HG02938 (cell line): ENCODE measurements at regions not wholly inside any gene's neighbourhood (a gene's known extent, or its start where the extent isn't known, plus 50 kb on each side); places are given as distances from the start of the nearest gene placed in this dataset.
"Not testable (repeated sequence)": the region's sequence is repeated elsewhere in the genome, so short reads cannot be mapped to it uniquely, and the experiment has no call there.

ENCODE experiments used
- ATAC-seq: cut with Tn5 transposase; IDR thresholded peaks from one replicate; pipeline ENCODE4 v1.9.1; 2021; ENCODE audit warnings: mild to moderate bottlenecking, moderate library complexity; ENCODE audit not compliant: unreplicated experiment

- no peak for ATAC-seq
Measured at GRCh38 chr3:70658513-70659310, 346.3 kb upstream of the MDFIC2 start.

DNA sequence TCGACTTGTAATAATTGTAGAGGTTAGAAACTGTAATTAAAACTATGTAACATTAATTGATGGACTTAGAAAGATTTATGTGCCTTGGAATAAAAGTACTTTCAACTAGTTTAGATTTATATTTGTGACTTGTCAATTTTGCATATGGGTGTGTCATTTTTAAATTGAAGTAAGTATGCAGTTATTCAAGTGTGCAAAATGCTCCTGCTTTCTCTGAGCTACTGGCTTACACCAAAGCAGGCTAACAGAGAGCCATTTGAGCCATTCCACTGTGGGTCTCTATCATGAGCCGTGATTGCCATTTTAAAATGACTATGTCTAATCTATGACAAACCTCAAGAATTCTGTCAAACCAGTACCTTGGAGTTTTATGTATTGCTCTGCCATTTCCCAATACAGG lies 345.0 kb upstream of the MDFIC2 start:
- ATAC-seq: no peak

DNA sequence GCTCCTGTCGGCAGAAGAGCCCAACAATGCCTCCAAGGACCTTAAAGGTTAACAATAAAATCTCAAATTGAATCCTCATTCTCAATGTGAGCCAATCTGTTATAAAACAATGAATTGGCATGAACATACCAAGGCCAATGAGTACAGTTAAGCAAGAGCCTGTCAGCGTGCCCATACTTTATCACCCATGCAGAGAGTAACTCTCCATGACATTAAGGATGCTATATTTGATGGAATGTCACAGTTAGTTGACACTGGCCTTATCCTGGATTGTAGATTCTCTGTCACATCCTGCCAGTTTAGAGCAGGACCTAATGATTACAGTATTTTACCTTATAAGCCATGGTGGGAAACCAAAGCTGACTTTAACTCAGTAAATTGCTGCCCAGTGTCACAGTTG lies 335.4 kb upstream of the MDFIC2 start:
- no peak for ATAC-seq

GRCh38 chr3:70647094-70647493 lies 334.7 kb upstream of the MDFIC2 start:
- no peak for ATAC-seq

DNA sequence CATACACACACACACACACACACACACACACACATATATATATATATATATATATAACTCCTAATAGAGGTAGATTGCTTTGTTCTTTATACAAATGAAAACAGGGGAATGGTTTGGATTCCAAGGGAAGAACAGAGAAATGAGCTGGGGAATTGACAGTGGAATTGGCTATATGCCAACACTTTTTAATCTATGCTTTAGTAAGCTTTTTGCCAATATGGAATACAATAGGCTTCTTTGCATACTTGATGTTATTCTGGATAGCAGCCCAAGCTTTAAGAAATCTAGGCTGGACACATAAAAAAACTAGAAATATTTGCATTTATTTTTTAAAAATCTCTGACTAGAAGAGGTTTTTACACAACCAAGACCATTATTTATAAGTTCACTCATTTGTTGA lies 334.2 kb upstream of the MDFIC2 start:
- no peak for ATAC-seq

GRCh38 chr3:70640481-70640880 lies 328.0 kb upstream of the MDFIC2 start:
- no peak for ATAC-seq

DNA sequence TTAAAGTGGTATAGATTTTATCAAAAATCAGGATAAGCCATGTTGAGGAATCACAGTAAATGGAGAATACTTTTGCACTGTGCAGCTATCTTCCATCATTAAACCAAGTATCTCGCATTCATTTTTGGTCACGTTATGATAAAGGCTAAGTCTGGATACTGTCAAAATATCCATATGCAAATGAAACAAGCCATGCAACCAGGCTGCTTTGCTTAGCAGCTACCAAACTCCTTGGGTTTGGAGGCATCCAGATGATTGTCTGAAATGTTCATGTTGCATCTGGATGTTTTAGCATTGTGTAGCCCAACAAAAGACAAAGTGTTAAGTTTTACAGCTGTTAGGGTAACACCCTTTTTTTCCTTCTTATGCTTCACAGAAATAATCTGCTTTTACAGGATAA lies 322.9 kb upstream of the MDFIC2 start:
- ATAC-seq: no peak

GRCh38 chr3:70631716-70632307 lies 319.4 kb upstream of the MDFIC2 start:
- no peak for ATAC-seq

- no peak for ATAC-seq
Measured at GRCh38 chr3:70621451-70621850, 309.0 kb upstream of the MDFIC2 start.

DNA sequence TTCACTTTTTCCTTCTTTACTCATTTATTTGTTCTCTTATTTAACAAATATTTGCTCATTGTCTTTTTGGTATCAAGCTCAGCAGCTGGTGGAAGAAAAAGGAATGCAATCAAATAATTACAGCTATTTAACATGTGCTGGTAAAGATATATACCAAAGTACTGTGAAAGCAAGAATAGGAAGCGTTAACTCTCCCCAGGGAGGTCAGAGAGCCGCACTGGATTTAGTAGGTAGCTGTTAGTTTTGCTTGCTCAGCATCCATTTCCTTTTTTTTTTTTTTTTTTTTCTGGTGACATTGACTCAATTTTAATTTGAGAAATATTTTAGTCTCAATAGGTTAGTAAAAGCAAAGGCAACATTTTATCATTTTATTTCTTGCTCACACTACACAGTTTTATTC lies 308.5 kb upstream of the MDFIC2 start:
- ATAC-seq: no peak

GRCh38 chr3:70620367-70620766 lies 307.9 kb upstream of the MDFIC2 start:
- no peak for ATAC-seq

GRCh38 chr3:70618151-70618550 lies 305.7 kb upstream of the MDFIC2 start:
- no peak for ATAC-seq

- not testable (repeated sequence) for ATAC-seq
Measured at GRCh38 chr3:70617349-70617748, 304.9 kb upstream of the MDFIC2 start.

DNA sequence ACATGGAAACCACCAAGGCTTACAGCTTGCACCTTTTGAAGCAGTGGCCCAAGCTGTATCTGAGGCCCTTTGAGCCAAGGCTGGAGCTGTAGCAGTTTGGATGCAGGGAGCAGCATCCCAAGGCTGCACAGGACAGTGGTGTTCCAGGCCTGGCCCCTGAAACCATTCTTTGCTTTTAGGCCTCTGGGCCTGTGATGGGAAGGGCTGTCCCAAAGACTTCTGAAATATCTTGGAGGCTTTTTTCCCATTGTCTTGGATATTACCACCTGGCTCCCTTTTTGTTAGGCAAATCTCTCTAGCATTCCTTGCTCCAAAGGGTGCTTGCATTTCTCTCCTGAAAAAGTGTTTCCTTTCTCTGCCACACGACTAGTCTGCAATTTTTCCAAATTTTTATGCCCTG lies 302.8 kb upstream of the MDFIC2 start:
- no peak for ATAC-seq

GRCh38 chr3:70614111-70614510 lies 301.7 kb upstream of the MDFIC2 start:
- no peak for ATAC-seq

GRCh38 chr3:70612920-70613319 lies 300.5 kb upstream of the MDFIC2 start:
- ATAC-seq: no peak

DNA sequence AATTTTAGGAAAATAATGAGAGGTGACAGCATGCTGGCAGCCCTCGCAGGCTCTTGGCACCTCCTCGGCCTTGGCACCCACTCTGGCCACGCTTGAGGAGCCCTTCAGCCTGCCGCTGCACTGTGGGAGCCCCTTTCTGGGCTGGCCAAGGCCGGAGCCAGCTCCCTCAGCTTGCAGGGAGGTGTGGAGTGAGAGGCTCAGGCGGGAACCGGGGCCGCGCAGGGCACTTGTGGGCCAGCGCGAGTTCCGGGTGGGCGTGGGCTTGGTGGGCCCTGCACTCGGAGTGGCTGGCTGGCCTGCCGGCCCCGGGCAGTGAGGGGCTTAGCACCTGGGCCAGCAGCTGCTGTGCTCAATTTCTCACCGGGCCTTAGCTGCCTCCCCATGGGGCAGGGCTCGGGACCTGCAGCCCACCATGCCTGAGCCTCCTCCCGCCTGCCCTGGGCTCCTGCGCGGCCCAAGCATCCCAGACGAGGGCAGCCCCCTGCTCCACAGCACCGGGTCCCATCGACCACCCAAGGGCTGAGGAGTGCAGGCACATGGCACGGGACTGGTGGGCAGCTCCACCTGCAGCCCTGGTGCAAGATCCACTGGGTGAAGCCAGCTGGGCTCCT lies 299.3 kb upstream of the MDFIC2 start:
- not testable (repeated sequence) for ATAC-seq

GRCh38 chr3:70608434-70608833 lies 296.0 kb upstream of the MDFIC2 start:
- ATAC-seq: no peak

GRCh38 chr3:70607469-70607868 lies 295.0 kb upstream of the MDFIC2 start:
- ATAC-seq: no peak

DNA sequence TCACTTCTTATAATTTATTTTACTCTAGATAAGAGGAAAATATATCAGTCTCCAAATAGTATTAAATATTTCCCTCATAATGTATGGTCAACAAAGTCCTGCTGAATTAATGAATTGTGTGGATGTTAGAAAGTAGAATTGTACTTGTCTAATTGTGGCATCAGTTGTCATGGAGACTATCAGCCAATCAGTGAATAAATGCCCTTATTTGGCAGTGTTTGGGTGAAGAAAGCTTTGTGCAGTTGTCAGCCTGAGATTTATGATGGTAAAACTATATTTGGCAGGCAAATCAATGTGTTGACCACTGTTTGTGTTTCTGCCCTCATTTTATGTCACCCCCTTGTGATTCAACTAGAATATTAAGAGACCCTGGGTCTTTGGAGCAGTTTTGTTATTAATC lies 293.6 kb upstream of the MDFIC2 start:
- ATAC-seq: no peak

DNA sequence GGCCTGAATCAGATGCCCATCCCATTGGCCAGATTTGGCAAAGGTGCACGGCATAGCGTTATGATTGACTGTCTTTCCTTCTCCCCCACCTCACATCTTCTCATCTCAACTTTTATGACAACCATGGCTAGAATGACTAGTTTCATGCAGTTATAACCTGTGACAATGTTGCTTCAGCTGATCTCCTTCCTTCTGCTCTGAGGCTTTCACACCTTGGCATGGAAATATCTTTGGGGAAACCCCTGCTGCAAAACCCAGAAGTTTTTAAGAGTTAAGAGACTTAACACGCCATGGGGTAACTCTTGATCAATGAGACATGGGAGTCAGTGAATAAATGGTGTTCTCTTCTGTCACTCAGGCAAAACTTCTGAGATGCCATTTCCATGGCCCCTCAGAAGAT lies 290.7 kb upstream of the MDFIC2 start:
- ATAC-seq: no peak

DNA sequence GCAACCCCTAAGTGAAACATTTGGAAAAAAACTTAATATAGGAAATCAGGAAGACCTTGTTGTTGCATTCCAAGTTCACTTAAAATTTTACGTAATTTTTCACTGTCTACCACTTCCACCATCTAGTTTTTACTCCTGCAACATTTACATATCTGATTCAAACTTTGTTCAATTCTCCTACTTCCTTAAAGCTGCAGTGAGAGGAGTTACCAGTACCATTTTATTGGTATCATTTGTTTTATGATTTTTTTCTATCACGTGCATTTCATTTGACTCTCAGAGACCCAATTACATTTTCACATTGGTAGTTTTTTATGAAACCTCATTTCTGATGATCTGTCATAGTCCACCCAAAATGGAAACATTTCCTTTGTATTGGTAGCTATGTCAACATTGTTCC lies 284.9 kb upstream of the MDFIC2 start:
- ATAC-seq: no peak
